ENCODE measurements at regions not wholly inside any gene's neighbourhood (a gene's known extent, or its start where the extent isn't known, plus 50 kb on each side); places are given as distances from the start of the nearest gene placed in this dataset.

- TF ChIP-seq EP300 (IDR thresholded peaks at IDR 0.05), result no peak
- TF ChIP-seq CTCF (IDR thresholded peaks at IDR 0.05), result no peak
Measured at GRCh38 chr4:143016171-143016570, 168.5 kb upstream of the USP38 start.
